Smooth muscle cell (in vitro differentiated cells): ENCODE measurements at regions not wholly inside any gene's neighbourhood (a gene's known extent, or its start where the extent isn't known, plus 50 kb on each side); places are given as distances from the start of the nearest gene placed in this dataset.

Experiments used
- DNase-seq: peaks from one replicate; lab custom pipeline; 2025; ENCODE audit not compliant: unreplicated experiment; lab: John Stamatoyannopoulos, UW
- H2AFZ ChIP-seq: fragments of 200-600 bp; sonication (generic); 2 replicates; pipeline ENCODE4 v1.6.0; 2016; ENCODE audit warnings: antibody characterized with exemption, low read depth, mild to moderate bottlenecking
- H3F3A ChIP-seq: fragments of 200-600 bp; sonication (generic); 2 replicates; pipeline ENCODE4 v1.6.0; 2017; ENCODE audit warnings: antibody characterized with exemption, low read depth
- H3K27ac ChIP-seq: fragments of 200-600 bp; sonication (generic); 2 replicates; pipeline ENCODE4 v1.5.1; 2016; ENCODE audit warnings: low read depth, mild to moderate bottlenecking
- H3K27me3 ChIP-seq: fragments of 200-600 bp; sonication (generic); 2 replicates; pipeline ENCODE4 v1.6.1; 2016; ENCODE audit warnings: low read depth, mild to moderate bottlenecking
- H3K36me3 ChIP-seq: fragments of 200-600 bp; sonication (generic); 2 replicates; pipeline ENCODE4 v1.5.1; 2016; ENCODE audit warnings: low read depth
- H3K4me1 ChIP-seq: fragments of 200-600 bp; sonication (generic); 2 replicates; pipeline ENCODE4 v1.5.1; 2016; ENCODE audit warnings: low read depth
- H3K4me2 ChIP-seq: fragments of 200-600 bp; sonication (generic); 2 replicates; pipeline ENCODE4 v1.6.0; 2016; ENCODE audit warnings: mild to moderate bottlenecking
- H3K4me3 ChIP-seq: fragments of 200-600 bp; sonication (generic); 2 replicates; pipeline ENCODE4 v1.5.1; 2016; ENCODE audit warnings: mild to moderate bottlenecking
- H3K79me2 ChIP-seq: fragments of 200-600 bp; sonication (generic); 2 replicates; pipeline ENCODE4 v1.6.0; 2016; ENCODE audit warnings: low read depth, mild to moderate bottlenecking
- H3K9ac ChIP-seq: fragments of 200-600 bp; sonication (generic); 2 replicates; pipeline ENCODE4 v1.6.0; 2016; ENCODE audit warnings: low read depth
- H3K9me3 ChIP-seq: fragments of 200-600 bp; sonication (generic); replicated peaks from 2 replicates; pipeline ENCODE4 v1.5.1; 2016; ENCODE audit warnings: low read depth
- H4K20me1 ChIP-seq: fragments of 200-600 bp; sonication (generic); 2 replicates; pipeline ENCODE4 v1.6.0; 2016; ENCODE audit warnings: low read depth
- CTCF ChIP-seq: fragments of 200-600 bp; sonication (generic); IDR thresholded peaks from 2 replicates; pipeline ENCODE4 v1.5.1; 2017; ENCODE audit warnings: borderline replicate concordance, mild to moderate bottlenecking, antibody characterized with exemption; ENCODE audit not compliant: insufficient read depth, poor library complexity, severe bottlenecking
- WGBS: methylation state at CpG from one replicate; pipeline ENCODE4 v1.1.7; 2016; ENCODE audit warnings: low lambda C conversion rate; 5-methylcytosine and 5-hydroxymethylcytosine counted together

- H2AFZ ChIP-seq, result no peak overlapping the region
- no peak for TF ChIP-seq CTCF
- H3K9me3 ChIP-seq, result no peaks in the 10 kb centered on the region
- H3K79me2 ChIP-seq, result no peaks in the 10 kb centered on the region
- H3K36me3 ChIP-seq, result no peaks in the 10 kb centered on the region
- no peaks in the 10 kb centered on the region for H3K27me3 ChIP-seq
- no peaks in the 10 kb centered on the region for H3F3A ChIP-seq
- H3K9ac ChIP-seq, result no peak overlapping the region
- H3K27ac ChIP-seq, result no peak overlapping the region
- H3K4me2 ChIP-seq, result no peak overlapping the region
- no peak for DNase-seq
- no peaks in the 10 kb centered on the region for H3K4me1 ChIP-seq
- no peak overlapping the region for H3K4me3 ChIP-seq
- WGBS, result 88% methylated on average over 14 of the region's 14 CpGs
- H4K20me1 ChIP-seq, result no peaks in the 10 kb centered on the region
Observed at GRCh38 chr14:21780429-21781084, 106.9 kb upstream of the OR4E1 start.

GRCh38 chr14:21771671-21772070 lies 98.1 kb upstream of the OR4E1 start:
- no peak overlapping the region for H3K4me2 ChIP-seq
- no peaks in the 10 kb centered on the region for H3K27me3 ChIP-seq
- 79% methylated on average over 1 of the region's 1 CpG for WGBS
- H3K79me2 ChIP-seq, result no peaks in the 10 kb centered on the region
- no peaks in the 10 kb centered on the region for H4K20me1 ChIP-seq
- no peak overlapping the region for H3K4me3 ChIP-seq
- no peak for TF ChIP-seq CTCF
- H3F3A ChIP-seq, result no peaks in the 10 kb centered on the region
- peak overlapping the region; percentile 49 for H3K27ac ChIP-seq
- no peaks in the 10 kb centered on the region for H3K4me1 ChIP-seq
- H2AFZ ChIP-seq, result no peak overlapping the region
- H3K9me3 ChIP-seq, result no peaks in the 10 kb centered on the region
- H3K9ac ChIP-seq, result no peak overlapping the region
- no peak for DNase-seq
- H3K36me3 ChIP-seq, result no peaks in the 10 kb centered on the region

GRCh38 chr14:21768875-21769257 lies 95.2 kb upstream of the OR4E1 start:
- Histone ChIP-seq H3K27ac (no peak overlapping the region), H3K27me3 (no peaks in the 10 kb centered on the region), H3K4me1 (no peaks in the 10 kb centered on the region), H3K9ac (no peak overlapping the region), H3K4me2 (no peak overlapping the region), H4K20me1 (no peaks in the 10 kb centered on the region), H3K36me3 (no peaks in the 10 kb centered on the region), H3K9me3 (no peaks in the 10 kb centered on the region), H3F3A (no peaks in the 10 kb centered on the region), H2AFZ (no peak overlapping the region), H3K79me2 (no peaks in the 10 kb centered on the region), H3K4me3 (no peak overlapping the region)
- 91% methylated on average over 2 of the region's 2 CpGs for WGBS
- no peak for DNase-seq
- TF ChIP-seq CTCF, result no peak
